SK-N-MC (cell line): ENCODE measurements at regions not wholly inside any gene's neighbourhood (a gene's known extent, or its start where the extent isn't known, plus 50 kb on each side); places are given as distances from the start of the nearest gene placed in this dataset.

Source experiments
- DNase-seq: peaks from one replicate; pipeline ENCODE4 v3.0.0-alpha.2; 2011; ENCODE audit warnings: low read depth, low spot score
- H3K27ac ChIP-seq: fragments of 200-600 bp; sonication (generic); 2 replicates; pipeline ENCODE4 v1.5.1; 2016; ENCODE audit warnings: mixed run types
- H3K36me3 ChIP-seq: fragments of 200-600 bp; sonication (generic); 2 replicates; pipeline ENCODE4 v1.6.1; 2017; ENCODE audit warnings: antibody characterized with exemption, low read length, mixed read lengths; ENCODE audit not compliant: insufficient read depth
- H3K4me3 ChIP-seq: fragments of 200-600 bp; sonication (generic); 2 replicates; pipeline ENCODE4 v1.5.1; 2016
- H3K9ac ChIP-seq: fragments of 200-600 bp; sonication (generic); 2 replicates; pipeline ENCODE4 v1.8.0; 2017; ENCODE audit warnings: mixed run types, mixed read lengths; ENCODE audit not compliant: insufficient read length
- H3K9me3 ChIP-seq: fragments of 200-600 bp; sonication (generic); 2 replicates; pipeline ENCODE4 v1.6.1; 2017; ENCODE audit warnings: low read depth, mild to moderate bottlenecking, antibody characterized with exemption, low read length, moderate library complexity, mixed read lengths
- EZH2 ChIP-seq: fragments of 200-600 bp; sonication (generic); IDR thresholded peaks from one replicate; pipeline ENCODE4 v1.6.1; 2017; ENCODE audit warnings: antibody characterized with exemption
- FOXP2 ChIP-seq: optimal IDR thresholded peaks from 2 replicates; pipeline ENCODE3; 2011; ENCODE audit warnings: mild to moderate bottlenecking, moderate library complexity; ENCODE audit not compliant: insufficient read depth; ENCODE audit errors: extremely low read length, control extremely low read depth
- POLR2AphosphoS5 ChIP-seq: IDR thresholded peaks from 2 replicates; pipeline ENCODE4 v1.6.1; 2012; ENCODE audit warnings: mild to moderate bottlenecking, low read depth, low read length, borderline replicate concordance

DNA sequence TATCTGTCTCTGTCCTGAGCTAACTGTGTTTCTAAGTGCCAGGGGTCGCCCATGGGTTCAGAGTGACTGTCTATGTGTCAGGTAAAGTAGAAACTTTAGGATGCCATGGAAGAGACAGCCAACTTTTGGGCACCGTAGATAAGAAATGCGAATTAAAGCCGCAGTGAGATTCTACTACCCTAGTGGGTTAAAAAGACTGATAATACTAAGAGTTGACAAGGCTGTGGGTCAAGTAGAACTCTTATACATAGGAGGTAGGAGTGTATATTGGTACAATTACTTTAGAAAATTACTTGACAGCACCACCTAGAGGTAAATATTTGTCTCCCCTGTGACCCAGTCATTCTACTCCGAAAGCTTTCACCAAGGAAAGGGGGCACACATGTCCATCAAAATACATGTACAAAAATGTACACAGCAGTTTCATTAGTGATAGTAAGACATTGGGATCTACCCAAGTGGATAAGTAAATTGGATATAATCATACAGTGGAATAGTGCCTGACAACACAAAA lies 371.3 kb downstream of the SLC4A3 start:
- DNase-seq = no peak
- 0 out of 2 replicates have a peak overlapping the region, but pooled peaks have one; percentile 21 for H3K27ac ChIP-seq
- H3K9ac ChIP-seq = no peak overlapping the region
- H3K9me3 ChIP-seq = peaks cover 5% of the 10 kb centered on the region; the same call in 1 of the 2 replicates
- TF ChIP-seq FOXP2 (no peak), POLR2AphosphoS5 (no peak), EZH2 (no peak)
- H3K36me3 ChIP-seq = no peaks in the 10 kb centered on the region
- no peak overlapping the region for H3K4me3 ChIP-seq

DNA sequence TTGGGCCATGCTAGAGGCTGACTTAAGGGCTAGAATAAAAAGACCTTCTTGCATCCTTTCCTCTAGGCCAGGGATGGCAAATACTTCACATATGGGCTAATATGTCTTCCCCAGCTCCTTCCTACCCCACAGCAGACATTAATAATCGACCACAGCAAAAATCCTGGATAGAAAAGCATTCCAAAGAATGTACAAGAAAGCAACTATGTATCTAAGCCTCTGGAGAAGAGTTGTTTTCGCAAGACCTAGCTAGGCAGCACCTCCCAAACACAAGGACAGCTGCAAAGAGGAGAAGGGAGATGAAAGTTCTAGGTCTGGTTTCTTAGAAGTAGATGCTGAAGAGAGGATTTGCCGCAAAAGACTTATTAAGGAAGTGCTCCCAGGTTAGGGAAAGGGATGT lies 372.6 kb downstream of the SLC4A3 start:
- Histone ChIP-seq H3K36me3 (no peaks in the 10 kb centered on the region), H3K27ac (no peak overlapping the region), H3K9me3 (peaks cover 5% of the 10 kb centered on the region; the same call in 1 of the 2 replicates), H3K4me3 (no peak overlapping the region), H3K9ac (no peak overlapping the region)
- no peak for TF ChIP-seq EZH2
- no peak for TF ChIP-seq FOXP2
- no peak for TF ChIP-seq POLR2AphosphoS5
- DNase-seq = no peak

DNA sequence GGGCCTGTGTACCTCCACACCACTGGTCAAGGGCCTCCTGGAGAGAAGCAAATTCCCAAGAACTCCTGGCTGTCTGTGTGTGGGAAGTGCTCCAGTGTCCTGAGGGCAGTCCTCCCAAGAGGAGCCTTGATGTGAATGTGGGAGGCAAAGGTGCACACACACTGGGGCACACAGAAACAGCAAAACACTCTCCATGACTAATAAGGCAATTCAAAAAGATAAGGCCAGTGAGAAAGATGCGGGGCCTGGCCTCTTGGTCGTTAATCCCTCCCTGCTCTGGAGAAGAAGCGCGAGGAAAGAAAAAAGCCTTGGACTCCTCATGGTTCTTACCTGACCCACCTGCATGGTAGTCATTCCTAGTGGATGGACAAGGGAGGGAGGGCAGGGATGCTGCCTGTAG lies 373.2 kb downstream of the SLC4A3 start:
- H3K27ac ChIP-seq = no peak overlapping the region
- no peak overlapping the region for H3K9ac ChIP-seq
- no peaks in the 10 kb centered on the region for H3K36me3 ChIP-seq
- DNase-seq = no peak
- TF ChIP-seq EZH2 (no peak), FOXP2 (no peak), POLR2AphosphoS5 (no peak)
- no peak overlapping the region for H3K4me3 ChIP-seq
- H3K9me3 ChIP-seq = peaks cover 5% of the 10 kb centered on the region; the same call in 1 of the 2 replicates

DNA sequence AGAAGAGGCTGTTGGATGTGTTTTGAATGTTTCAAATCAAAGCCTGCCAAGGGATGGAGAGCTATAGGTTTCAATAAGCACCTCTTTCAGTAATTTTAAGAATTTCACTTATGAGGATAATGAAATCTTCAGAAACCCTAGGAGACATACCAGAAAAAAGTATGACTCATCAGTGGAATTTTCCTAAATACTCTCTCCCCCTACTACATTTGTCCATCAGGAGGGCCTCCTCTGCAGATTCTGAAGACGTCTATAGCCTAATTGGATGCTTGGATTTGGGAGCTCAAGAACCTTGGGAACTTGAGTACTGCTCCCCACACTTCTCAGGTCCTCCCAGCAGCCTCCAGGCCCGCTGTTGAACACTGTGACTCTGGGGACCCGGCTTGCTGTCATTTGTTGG lies 374.3 kb downstream of the SLC4A3 start:
- no peak overlapping the region for H3K4me3 ChIP-seq
- no peak overlapping the region for H3K9ac ChIP-seq
- H3K27ac ChIP-seq = peak overlapping the region; percentile 68
- H3K36me3 ChIP-seq = no peaks in the 10 kb centered on the region
- no peak for TF ChIP-seq POLR2AphosphoS5
- TF ChIP-seq EZH2 = no peak
- TF ChIP-seq FOXP2 = no peak
- peaks cover 5% of the 10 kb centered on the region; the same call in 1 of the 2 replicates for H3K9me3 ChIP-seq
- no peak for DNase-seq

DNA sequence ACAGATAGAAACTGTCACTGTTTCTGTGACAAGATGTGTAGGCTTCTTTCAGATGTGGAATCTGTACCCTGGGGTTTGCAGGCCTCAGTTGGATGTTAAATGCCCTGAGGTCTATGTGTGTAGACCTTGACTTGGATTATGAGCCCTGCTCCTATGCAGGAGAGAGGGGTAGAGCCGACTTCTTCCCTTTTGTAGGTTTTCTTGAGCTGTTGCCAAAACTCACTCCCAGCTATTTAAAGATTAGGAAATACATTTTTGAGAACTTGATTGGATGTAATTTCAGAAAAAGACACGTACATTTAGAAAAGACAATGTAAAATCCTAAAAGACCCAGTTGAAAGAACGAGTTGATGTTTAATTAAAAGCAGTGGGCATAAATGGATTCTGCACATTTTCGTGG lies 374.8 kb downstream of the SLC4A3 start:
- Histone ChIP-seq H3K36me3 (no peaks in the 10 kb centered on the region), H3K9ac (no peak overlapping the region), H3K9me3 (peaks cover 5% of the 10 kb centered on the region; the same call in 1 of the 2 replicates), H3K27ac (peak overlapping the region; percentile 19), H3K4me3 (no peak overlapping the region)
- TF ChIP-seq EZH2 (no peak), POLR2AphosphoS5 (no peak), FOXP2 (no peak)
- DNase-seq = no peak

DNA sequence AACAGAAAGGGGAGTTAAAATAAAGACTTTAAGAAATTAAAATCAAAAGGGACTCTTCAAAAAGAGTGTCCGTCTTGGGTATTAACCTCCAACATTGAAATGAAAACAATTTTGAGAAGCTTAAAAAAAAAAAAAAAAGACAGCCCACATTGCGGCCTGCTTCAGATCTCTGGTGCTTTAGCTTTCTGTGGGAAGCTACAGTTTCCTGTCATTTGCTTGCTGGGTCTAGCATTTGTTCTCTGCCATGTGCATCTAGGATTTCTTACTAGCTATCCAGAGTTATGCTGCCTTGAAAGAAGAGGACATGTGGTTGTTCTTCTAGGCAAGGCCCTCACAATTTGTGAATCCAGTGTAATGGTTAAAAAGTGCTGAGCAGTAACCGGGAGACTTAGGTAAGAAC lies 375.3 kb downstream of the SLC4A3 start:
- peak overlapping the region; percentile 19; the same call in 1 of the 2 replicates for H3K27ac ChIP-seq
- no peak for TF ChIP-seq FOXP2
- no peak for TF ChIP-seq EZH2
- no peak for TF ChIP-seq POLR2AphosphoS5
- H3K4me3 ChIP-seq = no peak overlapping the region
- DNase-seq = no peak
- H3K9ac ChIP-seq = no peak overlapping the region
- peaks cover 5% of the 10 kb centered on the region; the same call in 1 of the 2 replicates for H3K9me3 ChIP-seq
- H3K36me3 ChIP-seq = no peaks in the 10 kb centered on the region

DNA sequence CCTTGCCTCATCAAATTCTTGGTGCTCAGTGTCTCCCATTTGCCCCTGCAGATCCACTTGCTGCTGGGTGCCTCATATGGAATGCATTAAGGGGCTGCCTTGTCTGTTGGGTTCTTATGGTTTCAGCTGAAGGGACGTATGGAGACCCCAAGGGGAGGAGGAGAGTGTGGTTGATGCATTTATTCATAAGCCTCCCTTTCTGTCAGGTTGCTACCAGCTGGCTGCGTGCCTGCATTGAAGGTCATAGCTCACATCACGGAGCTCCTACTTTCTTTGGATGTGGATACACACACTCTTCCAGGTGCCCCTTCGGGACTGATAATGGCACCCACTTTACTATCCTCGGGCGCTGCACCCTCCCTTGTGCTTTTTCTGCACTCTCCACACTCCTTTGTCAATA lies 377.9 kb downstream of the SLC4A3 start:
- Histone ChIP-seq H3K9ac (no peak overlapping the region), H3K27ac (no peak overlapping the region), H3K36me3 (no peaks in the 10 kb centered on the region), H3K4me3 (no peak overlapping the region), H3K9me3 (no peaks in the 10 kb centered on the region)
- TF ChIP-seq POLR2AphosphoS5 = no peak
- no peak for TF ChIP-seq EZH2
- TF ChIP-seq FOXP2 = no peak
- no peak for DNase-seq

DNA sequence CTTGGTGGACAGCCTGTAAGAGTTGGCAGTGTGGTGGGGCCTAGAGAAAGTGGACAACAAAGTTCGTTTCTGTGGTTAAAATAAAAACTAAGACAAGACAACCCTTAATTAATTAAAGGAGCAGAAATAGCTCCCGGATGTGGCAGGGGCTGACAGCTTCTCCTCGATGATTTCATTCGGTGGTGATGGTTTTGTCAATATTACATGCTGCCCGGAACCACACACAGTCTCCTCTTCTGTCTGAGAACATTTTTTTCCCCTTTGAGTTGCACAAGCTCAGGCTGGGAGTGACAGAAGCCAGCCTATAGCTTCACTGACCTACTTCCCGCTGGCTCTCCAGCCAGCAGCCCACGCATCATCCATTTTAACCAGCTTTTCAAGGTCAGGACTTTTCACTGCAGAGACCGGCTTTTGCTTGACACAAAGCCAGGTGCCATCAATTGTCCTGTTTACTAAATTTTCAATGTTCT lies 378.8 kb downstream of the SLC4A3 start:
- no peak overlapping the region for H3K4me3 ChIP-seq
- TF ChIP-seq EZH2 (no peak), POLR2AphosphoS5 (no peak), FOXP2 (no peak)
- H3K9ac ChIP-seq = no peak overlapping the region
- no peaks in the 10 kb centered on the region for H3K9me3 ChIP-seq
- DNase-seq = no peak
- H3K27ac ChIP-seq = no peak overlapping the region
- no peaks in the 10 kb centered on the region for H3K36me3 ChIP-seq

DNA sequence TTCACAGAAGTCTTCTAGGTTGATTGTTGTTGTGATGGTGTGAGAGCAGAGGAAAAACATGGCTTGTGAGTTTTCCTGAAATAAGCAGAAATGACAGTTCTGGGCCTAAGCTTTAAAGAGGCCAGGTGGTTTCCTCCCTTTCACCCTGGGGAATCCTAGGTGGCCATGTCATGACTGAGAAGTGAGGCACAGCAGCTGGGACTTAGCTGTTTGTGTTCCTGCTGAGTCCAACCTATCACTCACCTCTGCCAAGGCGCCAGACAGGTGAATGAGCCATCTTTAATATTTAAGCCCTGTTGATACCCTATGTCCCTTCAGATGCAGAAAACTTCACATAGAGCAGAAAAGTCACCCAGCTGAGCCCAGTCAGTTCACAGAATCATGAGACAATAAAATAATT lies 384.4 kb downstream of the SLC4A3 start:
- Histone ChIP-seq H3K9me3 (no peaks in the 10 kb centered on the region), H3K9ac (no peak overlapping the region), H3K27ac (no peak overlapping the region), H3K36me3 (no peaks in the 10 kb centered on the region), H3K4me3 (no peak overlapping the region)
- no peak for DNase-seq
- TF ChIP-seq POLR2AphosphoS5 (no peak), EZH2 (no peak), FOXP2 (no peak)
